Panc1 (cell line): ENCODE measurements at regions not wholly inside any gene's neighbourhood (a gene's known extent, or its start where the extent isn't known, plus 50 kb on each side); places are given as distances from the start of the nearest gene placed in this dataset.

Source experiments
- ATAC-seq: fragments of 200-7000 bp; cut with Tn5 transposase; 2 replicates; pipeline ENCODE4 v1.9.1; 2020; ENCODE audit warnings: mild to moderate bottlenecking, moderate library complexity
- BruUV-seq: library from RNA; stranded (reverse); fragments of 400-500 nt; replicated peaks from 2 replicates; lab custom pipeline; 2021; lab: Mats Ljungman, UMichigan
- CTCF ChIA-PET: fragments of 300-600 bp; sonication (Branson Sonifier 250); formaldehyde crosslinking; loops from one replicate; lab custom pipeline; 2022; ENCODE audit warnings: antibody characterized with exemption; lab: Charles Lee
- POLR2A ChIA-PET: fragments of 300-600 bp; sonication (Branson Sonifier 250); formaldehyde crosslinking; loops from one replicate; lab custom pipeline; 2022; ENCODE audit warnings: antibody characterized with exemption; lab: Charles Lee
- DNase-seq: peaks from one replicate; pipeline ENCODE4 v3.0.0-alpha.2; 2010; ENCODE audit warnings: low read depth, low spot score
- H3K27ac ChIP-seq: 2 replicates; pipeline ENCODE4 v1.5.1; 2011; ENCODE audit warnings: mild to moderate bottlenecking, low read length, inconsistent platforms
- H3K27me3 ChIP-seq: fragments of 200-500 bp; sonication (Bioruptor generic); 2 replicates; pipeline ENCODE4 v1.6.0; 2014; ENCODE audit warnings: low read length, inconsistent platforms; ENCODE audit not compliant: control insufficient read depth, insufficient read depth
- H3K36me3 ChIP-seq: fragments of 200-500 bp; sonication (Bioruptor generic); 2 replicates; pipeline ENCODE4 v1.5.1; 2014; ENCODE audit warnings: inconsistent platforms, mild to moderate bottlenecking, low read length, moderate library complexity; ENCODE audit not compliant: control insufficient read depth, insufficient read depth
- H3K4me1 ChIP-seq: 2 replicates; pipeline ENCODE4 v1.5.1; 2011; ENCODE audit warnings: inconsistent platforms, mild to moderate bottlenecking, low read length, moderate library complexity; ENCODE audit not compliant: control insufficient read depth, insufficient read depth
- H3K4me3 ChIP-seq, 2 experiments: 2 replicates each; pipeline ENCODE4 v1.5.1; 2011 to 2012; ENCODE audit warnings: low read depth in 2 of 2, low read length in 2 of 2, mild to moderate bottlenecking in 2 of 2, inconsistent platforms in 1 of 2, moderate library complexity in 1 of 2
- H3K9me3 ChIP-seq: fragments of 200-500 bp; sonication (Bioruptor generic); 2 replicates; pipeline ENCODE4 v1.5.1; 2014; ENCODE audit warnings: low read depth, mild to moderate bottlenecking, inconsistent platforms, low read length, moderate library complexity; ENCODE audit not compliant: control insufficient read depth, insufficient read depth
- POLR2AphosphoS5 ChIP-seq: IDR thresholded peaks from 2 replicates; pipeline ENCODE4 v1.6.1; 2012; ENCODE audit warnings: mild to moderate bottlenecking, low read depth, low read length, moderate library complexity
- SIN3A ChIP-seq: IDR thresholded peaks from 2 replicates; pipeline ENCODE4 v1.6.1; 2012; ENCODE audit warnings: low read depth, mild to moderate bottlenecking, low read length, moderate library complexity, borderline replicate concordance; ENCODE audit not compliant: insufficient read depth
- TCF7L2 ChIP-seq: IDR thresholded peaks from 2 replicates; pipeline ENCODE4 v1.6.1; 2011; ENCODE audit warnings: mild to moderate bottlenecking, low read depth, low read length, inconsistent platforms
- in situ Hi-C: cut with HindIII; loops from 2 replicates; pipeline ENCODE4 v1.10.0; 2016; ENCODE audit warnings: low sequenced_read_pairs, low pct_unique_long_range_greater_than_20kb
- intact Hi-C: fragments of 100-400 bp; cut with micrococcal nuclease; formaldehyde crosslinking; loops from one replicate; pipeline ENCODE4 v1.10.0; 2022; ENCODE audit not compliant: unreplicated experiment
- TF ChIP-seq, protein P1 (sequence below), 2 experiments: IDR thresholded peaks; 2 replicates each; pipeline ENCODE4 v1.6.1; 2011 to 2012; ENCODE audit warnings: low read depth in 2 of 2, control low read depth in 1 of 2, low read length in 1 of 2, mild to moderate bottlenecking in 1 of 2, moderate library complexity in 1 of 2; ENCODE audit not compliant: insufficient read depth in 1 of 2
- TF ChIP-seq, protein P2 (sequence below): fragments of 450-650 bp; IDR thresholded peaks from 2 replicates; pipeline ENCODE4 v1.5.1; 2017; ENCODE audit warnings: mild to moderate bottlenecking

DNA sequence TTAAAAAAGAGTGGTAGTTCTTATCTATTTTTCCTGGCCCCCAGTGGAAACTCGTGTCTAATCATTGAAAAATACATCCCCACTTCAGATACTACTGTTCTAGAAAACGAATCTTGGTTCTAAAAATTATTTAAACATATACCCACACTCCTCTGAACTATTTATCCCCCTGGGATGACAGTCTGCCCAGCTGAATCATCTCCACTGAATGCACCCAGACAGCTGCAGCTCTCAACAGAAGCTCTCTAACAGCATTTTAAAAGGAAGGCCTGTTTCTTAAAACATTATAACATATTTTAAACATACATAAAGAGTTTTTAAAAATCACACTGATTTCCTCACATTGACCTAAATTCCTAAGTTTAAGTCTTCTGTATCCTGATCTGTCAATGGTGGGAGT lies 544.6 kb upstream of the PHF14 start:
- H3K4me3 ChIP-seq: no peak overlapping the region
- TF ChIP-seq POLR2AphosphoS5 (no peak), SIN3A (no peak), TCF7L2 (no peak)
- TF ChIP-seq, protein P1, sequence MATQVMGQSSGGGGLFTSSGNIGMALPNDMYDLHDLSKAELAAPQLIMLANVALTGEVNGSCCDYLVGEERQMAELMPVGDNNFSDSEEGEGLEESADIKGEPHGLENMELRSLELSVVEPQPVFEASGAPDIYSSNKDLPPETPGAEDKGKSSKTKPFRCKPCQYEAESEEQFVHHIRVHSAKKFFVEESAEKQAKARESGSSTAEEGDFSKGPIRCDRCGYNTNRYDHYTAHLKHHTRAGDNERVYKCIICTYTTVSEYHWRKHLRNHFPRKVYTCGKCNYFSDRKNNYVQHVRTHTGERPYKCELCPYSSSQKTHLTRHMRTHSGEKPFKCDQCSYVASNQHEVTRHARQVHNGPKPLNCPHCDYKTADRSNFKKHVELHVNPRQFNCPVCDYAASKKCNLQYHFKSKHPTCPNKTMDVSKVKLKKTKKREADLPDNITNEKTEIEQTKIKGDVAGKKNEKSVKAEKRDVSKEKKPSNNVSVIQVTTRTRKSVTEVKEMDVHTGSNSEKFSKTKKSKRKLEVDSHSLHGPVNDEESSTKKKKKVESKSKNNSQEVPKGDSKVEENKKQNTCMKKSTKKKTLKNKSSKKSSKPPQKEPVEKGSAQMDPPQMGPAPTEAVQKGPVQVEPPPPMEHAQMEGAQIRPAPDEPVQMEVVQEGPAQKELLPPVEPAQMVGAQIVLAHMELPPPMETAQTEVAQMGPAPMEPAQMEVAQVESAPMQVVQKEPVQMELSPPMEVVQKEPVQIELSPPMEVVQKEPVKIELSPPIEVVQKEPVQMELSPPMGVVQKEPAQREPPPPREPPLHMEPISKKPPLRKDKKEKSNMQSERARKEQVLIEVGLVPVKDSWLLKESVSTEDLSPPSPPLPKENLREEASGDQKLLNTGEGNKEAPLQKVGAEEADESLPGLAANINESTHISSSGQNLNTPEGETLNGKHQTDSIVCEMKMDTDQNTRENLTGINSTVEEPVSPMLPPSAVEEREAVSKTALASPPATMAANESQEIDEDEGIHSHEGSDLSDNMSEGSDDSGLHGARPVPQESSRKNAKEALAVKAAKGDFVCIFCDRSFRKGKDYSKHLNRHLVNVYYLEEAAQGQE (IDR thresholded peaks at IDR 0.05; ENCODE audit: insufficient read depth in 1 of 2, low read depth in 2 of 2, low read length in 1 of 2): no peak
- TF ChIP-seq, protein P2, sequence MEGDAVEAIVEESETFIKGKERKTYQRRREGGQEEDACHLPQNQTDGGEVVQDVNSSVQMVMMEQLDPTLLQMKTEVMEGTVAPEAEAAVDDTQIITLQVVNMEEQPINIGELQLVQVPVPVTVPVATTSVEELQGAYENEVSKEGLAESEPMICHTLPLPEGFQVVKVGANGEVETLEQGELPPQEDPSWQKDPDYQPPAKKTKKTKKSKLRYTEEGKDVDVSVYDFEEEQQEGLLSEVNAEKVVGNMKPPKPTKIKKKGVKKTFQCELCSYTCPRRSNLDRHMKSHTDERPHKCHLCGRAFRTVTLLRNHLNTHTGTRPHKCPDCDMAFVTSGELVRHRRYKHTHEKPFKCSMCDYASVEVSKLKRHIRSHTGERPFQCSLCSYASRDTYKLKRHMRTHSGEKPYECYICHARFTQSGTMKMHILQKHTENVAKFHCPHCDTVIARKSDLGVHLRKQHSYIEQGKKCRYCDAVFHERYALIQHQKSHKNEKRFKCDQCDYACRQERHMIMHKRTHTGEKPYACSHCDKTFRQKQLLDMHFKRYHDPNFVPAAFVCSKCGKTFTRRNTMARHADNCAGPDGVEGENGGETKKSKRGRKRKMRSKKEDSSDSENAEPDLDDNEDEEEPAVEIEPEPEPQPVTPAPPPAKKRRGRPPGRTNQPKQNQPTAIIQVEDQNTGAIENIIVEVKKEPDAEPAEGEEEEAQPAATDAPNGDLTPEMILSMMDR: no peak
- no peaks in the 10 kb centered on the region for H3K27me3 ChIP-seq
- DNase-seq: no peak
- in situ Hi-C loops: no loop called here
- H3K4me1 ChIP-seq: no peaks in the 10 kb centered on the region
- intact Hi-C loops: no loop called here
- no peak overlapping the region for H3K27ac ChIP-seq
- ChIA-PET POLR2A (no interaction called here), CTCF (no interaction called here)
- no peak for ATAC-seq
- BruUV-seq: no TSS peak
- H3K36me3 ChIP-seq: no peaks in the 10 kb centered on the region
- H3K9me3 ChIP-seq: no peaks in the 10 kb centered on the region

GRCh38 chr7:10429511-10429910 lies 544.2 kb upstream of the PHF14 start:
- no peaks in the 10 kb centered on the region for H3K4me1 ChIP-seq
- POLR2A ChIA-PET: no interaction called here
- H3K27ac ChIP-seq: no peak overlapping the region
- no TSS peak for BruUV-seq
- no peaks in the 10 kb centered on the region for H3K27me3 ChIP-seq
- in situ Hi-C loops (no loop called here), intact Hi-C loops (no loop called here)
- TF ChIP-seq SIN3A: no peak
- CTCF ChIA-PET: no interaction called here
- ATAC-seq: no peak
- no peak overlapping the region for H3K4me3 ChIP-seq
- no peaks in the 10 kb centered on the region for H3K9me3 ChIP-seq
- H3K36me3 ChIP-seq: no peaks in the 10 kb centered on the region
- DNase-seq: no peak

DNA sequence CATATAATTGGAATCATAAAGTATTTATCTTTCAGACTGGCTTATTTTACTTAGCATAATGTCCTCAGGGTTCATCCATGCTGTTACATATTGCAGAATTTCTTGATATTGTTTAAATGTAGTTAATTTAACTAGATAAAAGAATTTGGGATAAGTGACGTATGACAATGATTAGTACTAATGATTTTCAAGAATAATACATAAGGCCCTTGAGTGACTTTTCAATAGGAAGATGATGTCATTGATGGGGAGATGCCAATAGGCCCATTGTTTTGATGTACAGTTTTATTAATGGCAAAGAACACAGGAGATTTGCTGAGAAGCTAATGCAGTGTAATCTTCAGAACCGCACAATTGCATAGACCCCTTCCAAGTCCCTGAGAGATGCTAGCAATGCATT lies 537.4 kb upstream of the PHF14 start:
- Histone ChIP-seq H3K4me3 (no peak overlapping the region), H3K27me3 (no peaks in the 10 kb centered on the region), H3K36me3 (no peaks in the 10 kb centered on the region), H3K9me3 (no peaks in the 10 kb centered on the region), H3K4me1 (no peaks in the 10 kb centered on the region), H3K27ac (no peak overlapping the region)
- DNase-seq: no peak
- intact Hi-C loops: no loop called here
- ATAC-seq: no peak
- no peak for TF ChIP-seq TCF7L2
- TF ChIP-seq, protein P2: no peak
- TF ChIP-seq SIN3A: no peak
- TF ChIP-seq, protein P1 (IDR thresholded peaks at IDR 0.05; ENCODE audit: insufficient read depth in 1 of 2, low read depth in 2 of 2, low read length in 1 of 2): no peak
- TF ChIP-seq POLR2AphosphoS5: no peak
- in situ Hi-C loops: no loop called here
- ChIA-PET CTCF (no interaction called here), POLR2A (no interaction called here)
- BruUV-seq: no TSS peak
